GM23338 (cell line): ENCODE measurements at regions not wholly inside any gene's neighbourhood (a gene's known extent, or its start where the extent isn't known, plus 50 kb on each side); places are given as distances from the start of the nearest gene placed in this dataset.

ENCODE experiments used
- ATAC-seq: fragments of 200-7000 bp; cut with Tn5 transposase; 3 replicates; pipeline ENCODE4 v1.9.1; 2020
- DNase-seq: peaks from one replicate; pipeline ENCODE4 v3.0.0-alpha.2; 2015; ENCODE audit warnings: low spot score
- H2AFZ ChIP-seq: fragments of 200-600 bp; sonication (generic); 2 replicates; pipeline ENCODE4 v1.8.0; 2016; ENCODE audit warnings: antibody characterized with exemption, mild to moderate bottlenecking, moderate library complexity
- H3F3A ChIP-seq: fragments of 200-600 bp; sonication (generic); replicated peaks from 2 replicates; pipeline ENCODE4 v1.8.0; 2017; ENCODE audit warnings: antibody characterized with exemption, mixed run types, low read depth
- H3K27ac ChIP-seq: fragments of 200-600 bp; sonication (generic); 2 replicates; pipeline ENCODE4 v1.6.1; 2016; ENCODE audit warnings: low read depth
- H3K27me3 ChIP-seq: fragments of 200-600 bp; sonication (generic); 2 replicates; pipeline ENCODE4 v1.8.0; 2016; ENCODE audit warnings: mild to moderate bottlenecking, mixed run types, moderate library complexity; ENCODE audit not compliant: insufficient read depth
- H3K36me3 ChIP-seq: fragments of 200-600 bp; sonication (generic); 2 replicates; pipeline ENCODE4 v1.8.0; 2016; ENCODE audit warnings: mild to moderate bottlenecking; ENCODE audit not compliant: insufficient read depth
- H3K4me1 ChIP-seq: fragments of 200-600 bp; sonication (generic); 2 replicates; pipeline ENCODE4 v1.8.0; 2016; ENCODE audit warnings: mild to moderate bottlenecking, moderate library complexity; ENCODE audit not compliant: insufficient read depth
- H3K4me2 ChIP-seq: fragments of 200-600 bp; sonication (generic); 2 replicates; pipeline ENCODE4 v1.7.1; 2017; ENCODE audit warnings: mixed run types
- H3K4me3 ChIP-seq: fragments of 200-600 bp; sonication (generic); 2 replicates; pipeline ENCODE4 v1.6.1; 2016; ENCODE audit warnings: mixed run types
- H3K79me2 ChIP-seq: fragments of 200-600 bp; sonication (generic); replicated peaks from 2 replicates; pipeline ENCODE4 v1.8.0; 2017; ENCODE audit warnings: mild to moderate bottlenecking; ENCODE audit not compliant: insufficient read depth
- H3K9me2 ChIP-seq: fragments of 200-600 bp; sonication (generic); 2 replicates; pipeline ENCODE4 v1.8.0; 2017; ENCODE audit not compliant: insufficient read depth
- H4K20me1 ChIP-seq: fragments of 200-600 bp; sonication (generic); replicated peaks from 2 replicates; pipeline ENCODE4 v1.8.0; 2017; ENCODE audit warnings: mild to moderate bottlenecking; ENCODE audit not compliant: insufficient read depth
- H3K27ac Mint-ChIP-seq: 2 replicates; pipeline ENCODE4 v1.8.0; 2020; ENCODE audit warnings: inconsistent platforms, mild to moderate bottlenecking, moderate library complexity, mixed read lengths
- H3K27me3 Mint-ChIP-seq: 3 replicates; pipeline ENCODE4 v1.8.0; 2022; ENCODE audit warnings: low read depth, mild to moderate bottlenecking, moderate library complexity, mixed read lengths, inconsistent platforms; ENCODE audit not compliant: insufficient read depth, poor library complexity
- H3K36me3 Mint-ChIP-seq: 3 replicates; pipeline ENCODE4 v1.8.0; 2021; ENCODE audit warnings: low read depth, mild to moderate bottlenecking, inconsistent platforms, moderate library complexity, mixed read lengths
- H3K4me1 Mint-ChIP-seq: 3 replicates; pipeline ENCODE4 v1.8.0; 2020; ENCODE audit warnings: mild to moderate bottlenecking, inconsistent platforms, mixed read lengths
- H3K4me3 Mint-ChIP-seq: 3 replicates; pipeline ENCODE4 v1.8.0; 2021; ENCODE audit warnings: moderate library complexity, mild to moderate bottlenecking, inconsistent platforms, mixed read lengths
- H3K9me3 Mint-ChIP-seq: 3 replicates; pipeline ENCODE4 v1.8.0; 2020; ENCODE audit warnings: moderate library complexity, mild to moderate bottlenecking, inconsistent platforms, mixed read lengths
- CTCF ChIP-seq, 2 experiments: fragments of 200-600 bp in 1 of 2; sonication (generic) in 1 of 2; conservative IDR thresholded peaks; 2 replicates each; pipeline versions ENCODE4 v1.5.1 to v1.6.1; 2016 to 2017; ENCODE audit warnings: antibody characterized with exemption in 2 of 2, low read depth in 2 of 2, mild to moderate bottlenecking in 2 of 2, moderate library complexity in 1 of 2
- ETS1 ChIP-seq: IDR thresholded peaks from 2 replicates; pipeline ENCODE4 v1.6.1; 2016; ENCODE audit warnings: antibody characterized with exemption
- EZH2 ChIP-seq: fragments of 200-600 bp; sonication (generic); IDR thresholded peaks from one replicate; pipeline ENCODE4 v1.8.0; 2017; ENCODE audit warnings: antibody characterized with exemption, mild to moderate bottlenecking, low read depth; ENCODE audit not compliant: unreplicated experiment
- EZH2phosphoT487 ChIP-seq: fragments of 200-600 bp; sonication (generic); IDR thresholded peaks from one replicate; pipeline ENCODE4 v1.8.1; 2018; ENCODE audit warnings: antibody characterized with exemption; ENCODE audit not compliant: unreplicated experiment
- JUNB ChIP-seq: IDR thresholded peaks from one replicate; pipeline ENCODE4 v1.6.1; 2016; ENCODE audit warnings: antibody characterized with exemption; ENCODE audit not compliant: unreplicated experiment
- NANOG ChIP-seq: IDR thresholded peaks from 2 replicates; pipeline ENCODE4 v1.6.1; 2016; ENCODE audit warnings: antibody characterized with exemption, borderline replicate concordance
- POLR2AphosphoS5 ChIP-seq: IDR thresholded peaks from 2 replicates; pipeline ENCODE4 v1.6.1; 2016; ENCODE audit warnings: antibody characterized with exemption, low read depth
- STAT1 ChIP-seq: IDR thresholded peaks from one replicate; pipeline ENCODE4 v1.6.1; 2016; ENCODE audit warnings: antibody characterized with exemption; ENCODE audit not compliant: unreplicated experiment
- ZNF331 ChIP-seq: fragments of 250-450 bp; sonication (Bioruptor Pico); IDR thresholded peaks from 2 replicates; pipeline ENCODE4 v1.5.0; 2020; ENCODE audit warnings: low read depth, mild to moderate bottlenecking, moderate library complexity
- ZNF462 ChIP-seq: fragments of 250-450 bp; sonication (Bioruptor Pico); IDR thresholded peaks from 2 replicates; pipeline ENCODE4 v1.5.0; 2020; ENCODE audit warnings: mild to moderate bottlenecking, moderate library complexity

- no peaks in the 10 kb centered on the region for H3K27me3 ChIP-seq
- Mint-ChIP-seq H3K36me3 (peaks cover 50% of the 10 kb centered on the region), H3K27me3 (peaks cover 2% of the 10 kb centered on the region), H3K4me3 (no peak overlapping the region), H3K9me3 (peaks cover 98% of the 10 kb centered on the region), H3K4me1 (no peaks in the 10 kb centered on the region), H3K27ac (no peak overlapping the region)
- H3K4me1 ChIP-seq, result no peaks in the 10 kb centered on the region
- no peaks in the 10 kb centered on the region for H3F3A ChIP-seq
- no peak overlapping the region for H3K27ac ChIP-seq
- no peak overlapping the region for H3K4me2 ChIP-seq
- H4K20me1 ChIP-seq, result no peaks in the 10 kb centered on the region
- no peak for DNase-seq
- H2AFZ ChIP-seq, result no peak overlapping the region
- H3K9me2 ChIP-seq, result no peaks in the 10 kb centered on the region
- H3K79me2 ChIP-seq, result no peaks in the 10 kb centered on the region
- TF ChIP-seq EZH2phosphoT487 (no peak), CTCF (conservative IDR thresholded peaks at IDR 0.05; ENCODE audit: low read depth in 2 of 2) (no peak), EZH2 (no peak), POLR2AphosphoS5 (no peak), ZNF331 (CRISPR knock-in tag) (no peak), STAT1 (no peak), JUNB (no peak), ZNF462 (CRISPR knock-in tag) (no peak), ETS1 (no peak), NANOG (no peak)
- no peak for ATAC-seq
- peaks cover 3% of the 10 kb centered on the region; the same call in 1 of the 2 replicates for H3K36me3 ChIP-seq
- no peak overlapping the region for H3K4me3 ChIP-seq
These were observed 646.3 kb upstream of the DPP6 start for GRCh38 chr7:153405704-153406485.
